ENCODE measurements at regions not wholly inside any gene's neighbourhood (a gene's known extent, or its start where the extent isn't known, plus 50 kb on each side); places are given as distances from the start of the nearest gene placed in this dataset.

GRCh38 chr18:62458868-62459716 lies 63.7 kb upstream of the ZCCHC2 start:
- TF ChIP-seq, protein P1, sequence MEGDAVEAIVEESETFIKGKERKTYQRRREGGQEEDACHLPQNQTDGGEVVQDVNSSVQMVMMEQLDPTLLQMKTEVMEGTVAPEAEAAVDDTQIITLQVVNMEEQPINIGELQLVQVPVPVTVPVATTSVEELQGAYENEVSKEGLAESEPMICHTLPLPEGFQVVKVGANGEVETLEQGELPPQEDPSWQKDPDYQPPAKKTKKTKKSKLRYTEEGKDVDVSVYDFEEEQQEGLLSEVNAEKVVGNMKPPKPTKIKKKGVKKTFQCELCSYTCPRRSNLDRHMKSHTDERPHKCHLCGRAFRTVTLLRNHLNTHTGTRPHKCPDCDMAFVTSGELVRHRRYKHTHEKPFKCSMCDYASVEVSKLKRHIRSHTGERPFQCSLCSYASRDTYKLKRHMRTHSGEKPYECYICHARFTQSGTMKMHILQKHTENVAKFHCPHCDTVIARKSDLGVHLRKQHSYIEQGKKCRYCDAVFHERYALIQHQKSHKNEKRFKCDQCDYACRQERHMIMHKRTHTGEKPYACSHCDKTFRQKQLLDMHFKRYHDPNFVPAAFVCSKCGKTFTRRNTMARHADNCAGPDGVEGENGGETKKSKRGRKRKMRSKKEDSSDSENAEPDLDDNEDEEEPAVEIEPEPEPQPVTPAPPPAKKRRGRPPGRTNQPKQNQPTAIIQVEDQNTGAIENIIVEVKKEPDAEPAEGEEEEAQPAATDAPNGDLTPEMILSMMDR (conservative IDR thresholded peaks at IDR 0.05; ENCODE audit: low read depth, low read length): no peak
- no peak for TF ChIP-seq EZH2phosphoT487 (IDR thresholded peaks at IDR 0.05; ENCODE audit: borderline replicate concordance, low read length)
- no peak for TF ChIP-seq EZH2 (IDR thresholded peaks at IDR 0.05; ENCODE audit: low read length, unreplicated experiment)

All from PC-3 (cell line).